ENCODE measurements at regions not wholly inside any gene's neighbourhood (a gene's known extent, or its start where the extent isn't known, plus 50 kb on each side); places are given as distances from the start of the nearest gene placed in this dataset.

- TF ChIP-seq CTCF (IDR thresholded peaks at IDR 0.05) (no peak), POLR2A (IDR thresholded peaks at IDR 0.05) (no peak)
These were observed 262.7 kb upstream of the HABP2 start for GRCh38 chr10:113290137-113290536.

Data from lower leg skin (tissue), 3 donors.